Stromal cell of bone marrow (primary cell): ENCODE measurements at regions not wholly inside any gene's neighbourhood (a gene's known extent, or its start where the extent isn't known, plus 50 kb on each side); places are given as distances from the start of the nearest gene placed in this dataset.

Source experiments
- DNase-seq: peaks from one replicate; pipeline ENCODE4 v3.0.0-alpha.2; 2012; ENCODE audit warnings: low read depth

GRCh38 chr2:103959174-103960128 is 894.5 kb upstream of the POU3F3 start:
- peak; percentile 1 for DNase-seq

- no peak for DNase-seq
These were observed 893.8 kb upstream of the POU3F3 start for GRCh38 chr2:103960129-103960513.

GRCh38 chr2:103960951-103961350 is 893.0 kb upstream of the POU3F3 start:
- no peak for DNase-seq

GRCh38 chr2:103961862-103962261 is 892.1 kb upstream of the POU3F3 start:
- DNase-seq, result no peak

GRCh38 chr2:103962670-103963069 is 891.2 kb upstream of the POU3F3 start:
- no peak for DNase-seq

- no peak for DNase-seq
These were observed 890.7 kb upstream of the POU3F3 start for GRCh38 chr2:103963146-103963725.

GRCh38 chr2:103977241-103977640 is 876.7 kb upstream of the POU3F3 start:
- no peak for DNase-seq

GRCh38 chr2:103977668-103978067 is 876.2 kb upstream of the POU3F3 start:
- DNase-seq, result no peak

- no peak for DNase-seq
These were observed 873.5 kb upstream of the POU3F3 start for GRCh38 chr2:103980401-103980800.

GRCh38 chr2:103982691-103983090 is 871.2 kb upstream of the POU3F3 start:
- no peak for DNase-seq

GRCh38 chr2:103986001-103986400 is 867.9 kb upstream of the POU3F3 start:
- no peak for DNase-seq

- DNase-seq, result no peak
These were observed 862.3 kb upstream of the POU3F3 start for GRCh38 chr2:103991591-103991990.

GRCh38 chr2:104004821-104005220 is 849.1 kb upstream of the POU3F3 start:
- DNase-seq, result no peak

GRCh38 chr2:104016801-104017200 is 837.1 kb upstream of the POU3F3 start:
- DNase-seq, result no peak

- no peak for DNase-seq
These were observed 830.6 kb upstream of the POU3F3 start for GRCh38 chr2:104023306-104023705.

- DNase-seq, result no peak
These were observed 830.1 kb upstream of the POU3F3 start for GRCh38 chr2:104023765-104024164.

GRCh38 chr2:104025295-104025694 is 828.6 kb upstream of the POU3F3 start:
- DNase-seq, result no peak

GRCh38 chr2:104026725-104027124 is 827.2 kb upstream of the POU3F3 start:
- DNase-seq, result no peak

- DNase-seq, result no peak
These were observed 826.6 kb upstream of the POU3F3 start for GRCh38 chr2:104027321-104027720.

GRCh38 chr2:104028061-104028460 is 825.9 kb upstream of the POU3F3 start:
- DNase-seq, result no peak

- no peak for DNase-seq
These were observed 820.5 kb upstream of the POU3F3 start for GRCh38 chr2:104033399-104033798.

- no peak for DNase-seq
These were observed 813.1 kb upstream of the POU3F3 start for GRCh38 chr2:104040771-104041170.

GRCh38 chr2:104041351-104041750 is 812.6 kb upstream of the POU3F3 start:
- no peak for DNase-seq

GRCh38 chr2:104043864-104044263 is 810.1 kb upstream of the POU3F3 start:
- no peak for DNase-seq
